ENCODE measurements at regions not wholly inside any gene's neighbourhood (a gene's known extent, or its start where the extent isn't known, plus 50 kb on each side); places are given as distances from the start of the nearest gene placed in this dataset.

DNA sequence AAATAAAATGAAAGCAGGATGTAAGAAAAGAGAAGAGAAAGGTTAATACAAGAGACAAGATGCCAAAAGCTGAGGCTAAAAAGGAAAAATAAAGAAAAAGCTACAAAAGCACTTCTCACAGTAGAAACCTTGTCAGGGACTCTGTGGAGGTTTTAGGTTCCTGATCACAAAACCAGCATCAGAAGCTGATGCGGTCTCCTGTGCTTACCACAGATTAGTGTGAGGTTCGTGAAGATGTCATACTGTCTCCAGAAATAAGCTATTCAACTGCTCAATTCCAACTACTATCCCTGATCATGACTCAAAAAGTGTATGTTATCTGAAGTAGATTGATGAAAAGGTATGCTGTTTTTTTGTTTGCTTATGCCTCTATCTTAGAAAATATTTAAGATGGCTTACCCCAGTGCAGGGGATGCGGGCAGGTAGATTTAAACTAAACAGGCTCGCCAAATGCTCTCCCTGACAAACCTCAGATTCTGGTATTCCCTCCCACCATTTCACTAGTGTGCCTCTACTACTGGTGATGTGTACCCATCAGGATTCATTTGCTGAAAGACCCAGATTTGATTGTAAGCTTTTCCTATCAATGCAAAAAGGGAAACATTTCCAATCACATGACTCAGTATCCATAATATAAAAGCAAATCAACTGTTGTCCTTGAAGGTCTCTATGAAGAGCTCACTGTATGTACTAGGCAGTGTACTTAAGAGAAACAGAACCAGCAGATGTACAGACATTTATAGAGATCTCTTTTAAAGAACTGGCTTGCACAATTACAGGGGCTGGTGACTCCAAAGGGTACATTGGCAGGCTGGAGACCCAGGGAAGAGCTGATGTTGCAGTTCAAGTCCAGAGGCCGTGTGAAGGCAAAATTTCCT, 169.5 kb upstream of the FOXN3 start:
- H2AFZ ChIP-seq (ENCODE audit: control insufficient read depth, low read depth, low read length), result no peak overlapping the region
- DNase-seq (ENCODE audit: low read depth, low spot score) (no peak), FAIRE-seq (no peak), ATAC-seq (no peak)
- ChIA-PET SMC1A (ENCODE audit: uncharacterized antibody, unreplicated experiment) (interaction anchor here (0.7 to 1.1 kb wide), 2 partner anchors 157 to 325 kb away, joined by 3 read pairs; no protein-coding TSS in a partner anchor), RAD21 (ENCODE audit: unreplicated experiment) (no interaction called here), POLR2A (no interaction called here), CTCF (interaction anchor here (0.7 kb wide), 1 partner anchor 11 kb away, joined by 3 read pairs; no protein-coding TSS in a partner anchor)
- no peaks in the 10 kb centered on the region for H3K27me3 ChIP-seq (replicated peaks in 1 of 2; ENCODE audit: control insufficient read depth in 2 of 2, insufficient read depth in 2 of 2, low read length in 1 of 2)
- H3K9me3 ChIP-seq (replicated peaks; ENCODE audit: control insufficient read depth, insufficient read depth, low read length), result no peaks in the 10 kb centered on the region; the same call in 2 of the 3 replicates
- no peak overlapping the region for H3K27ac ChIP-seq (ENCODE audit: control insufficient read depth, insufficient read depth)
- no peak overlapping the region for H3K9ac ChIP-seq (ENCODE audit: control insufficient read depth, insufficient read depth, low read length)
- no peak overlapping the region for H3K4me2 ChIP-seq (ENCODE audit: control insufficient read depth, insufficient read depth)
- no TSS peak for BruUV-seq (replicated peaks)
- in situ Hi-C loops (cut with MboI), result no loop called here
- H3K4me1 ChIP-seq (ENCODE audit: control insufficient read depth, insufficient read depth, low read length), result peaks cover 12% of the 10 kb centered on the region
- WGBS (ENCODE audit: insufficient coverage, insufficient replicate concordance, low lambda C conversion rate, missing lambda C conversion rate), result 95% methylated on average over 5 of the region's 5 CpGs
- no peaks in the 10 kb centered on the region for H3K79me2 ChIP-seq (ENCODE audit: control insufficient read depth, insufficient read depth, low read length)
- H3K4me3 ChIP-seq, result no peak overlapping the region
- intact Hi-C loops (cut with micrococcal nuclease; ENCODE audit: unreplicated experiment), result no loop called here
- H4K20me1 ChIP-seq (ENCODE audit: control insufficient read depth, insufficient read depth), result no peaks in the 10 kb centered on the region
- H3K36me3 ChIP-seq (ENCODE audit: control insufficient read depth in 2 of 2, insufficient read depth in 2 of 2, low read length in 1 of 2), result no peaks in the 10 kb centered on the region
- TF ChIP-seq CHD1 (IDR thresholded peaks at IDR 0.05; ENCODE audit: low read depth, low read length) (no peak), SMAD1 (IDR thresholded peaks at IDR 0.05; ENCODE audit: low read depth, partially characterized antibody) (no peak), SP1 (IDR thresholded peaks at IDR 0.05; ENCODE audit: low read depth, low read length) (no peak), EGR1 (IDR thresholded peaks at IDR 0.05; ENCODE audit: borderline replicate concordance in 1 of 2, low read depth in 2 of 2, low read length in 2 of 2) (no peak), NRF1 (conservative IDR thresholded peaks at IDR 0.05; ENCODE audit: low read depth, low read length) (no peak), FOXK2 (IDR thresholded peaks at IDR 0.05) (no peak), NBN (IDR thresholded peaks at IDR 0.05) (no peak), ESRRA (IDR thresholded peaks at IDR 0.05; ENCODE audit: low read length) (no peak), NR2C1 (IDR thresholded peaks at IDR 0.05) (no peak), EP300 (IDR thresholded peaks at IDR 0.05; ENCODE audit: borderline replicate concordance in 1 of 2, control insufficient read depth in 1 of 2, low read depth in 2 of 2, low read length in 2 of 2) (no peak), MYC (IDR thresholded peaks at IDR 0.05; ENCODE audit: insufficient read depth, insufficient read length, insufficient replicate concordance, low read length, severe bottlenecking) (no peak)
- TF ChIP-seq, protein P1, sequence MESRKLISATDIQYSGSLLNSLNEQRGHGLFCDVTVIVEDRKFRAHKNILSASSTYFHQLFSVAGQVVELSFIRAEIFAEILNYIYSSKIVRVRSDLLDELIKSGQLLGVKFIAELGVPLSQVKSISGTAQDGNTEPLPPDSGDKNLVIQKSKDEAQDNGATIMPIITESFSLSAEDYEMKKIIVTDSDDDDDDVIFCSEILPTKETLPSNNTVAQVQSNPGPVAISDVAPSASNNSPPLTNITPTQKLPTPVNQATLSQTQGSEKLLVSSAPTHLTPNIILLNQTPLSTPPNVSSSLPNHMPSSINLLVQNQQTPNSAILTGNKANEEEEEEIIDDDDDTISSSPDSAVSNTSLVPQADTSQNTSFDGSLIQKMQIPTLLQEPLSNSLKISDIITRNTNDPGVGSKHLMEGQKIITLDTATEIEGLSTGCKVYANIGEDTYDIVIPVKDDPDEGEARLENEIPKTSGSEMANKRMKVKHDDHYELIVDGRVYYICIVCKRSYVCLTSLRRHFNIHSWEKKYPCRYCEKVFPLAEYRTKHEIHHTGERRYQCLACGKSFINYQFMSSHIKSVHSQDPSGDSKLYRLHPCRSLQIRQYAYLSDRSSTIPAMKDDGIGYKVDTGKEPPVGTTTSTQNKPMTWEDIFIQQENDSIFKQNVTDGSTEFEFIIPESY (IDR thresholded peaks at IDR 0.05), result no peak
- TF ChIP-seq, protein P2, sequence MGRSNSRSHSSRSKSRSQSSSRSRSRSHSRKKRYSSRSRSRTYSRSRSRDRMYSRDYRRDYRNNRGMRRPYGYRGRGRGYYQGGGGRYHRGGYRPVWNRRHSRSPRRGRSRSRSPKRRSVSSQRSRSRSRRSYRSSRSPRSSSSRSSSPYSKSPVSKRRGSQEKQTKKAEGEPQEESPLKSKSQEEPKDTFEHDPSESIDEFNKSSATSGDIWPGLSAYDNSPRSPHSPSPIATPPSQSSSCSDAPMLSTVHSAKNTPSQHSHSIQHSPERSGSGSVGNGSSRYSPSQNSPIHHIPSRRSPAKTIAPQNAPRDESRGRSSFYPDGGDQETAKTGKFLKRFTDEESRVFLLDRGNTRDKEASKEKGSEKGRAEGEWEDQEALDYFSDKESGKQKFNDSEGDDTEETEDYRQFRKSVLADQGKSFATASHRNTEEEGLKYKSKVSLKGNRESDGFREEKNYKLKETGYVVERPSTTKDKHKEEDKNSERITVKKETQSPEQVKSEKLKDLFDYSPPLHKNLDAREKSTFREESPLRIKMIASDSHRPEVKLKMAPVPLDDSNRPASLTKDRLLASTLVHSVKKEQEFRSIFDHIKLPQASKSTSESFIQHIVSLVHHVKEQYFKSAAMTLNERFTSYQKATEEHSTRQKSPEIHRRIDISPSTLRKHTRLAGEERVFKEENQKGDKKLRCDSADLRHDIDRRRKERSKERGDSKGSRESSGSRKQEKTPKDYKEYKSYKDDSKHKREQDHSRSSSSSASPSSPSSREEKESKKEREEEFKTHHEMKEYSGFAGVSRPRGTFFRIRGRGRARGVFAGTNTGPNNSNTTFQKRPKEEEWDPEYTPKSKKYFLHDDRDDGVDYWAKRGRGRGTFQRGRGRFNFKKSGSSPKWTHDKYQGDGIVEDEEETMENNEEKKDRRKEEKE (IDR thresholded peaks at IDR 0.05), result no peak
- TF ChIP-seq, protein P3, sequence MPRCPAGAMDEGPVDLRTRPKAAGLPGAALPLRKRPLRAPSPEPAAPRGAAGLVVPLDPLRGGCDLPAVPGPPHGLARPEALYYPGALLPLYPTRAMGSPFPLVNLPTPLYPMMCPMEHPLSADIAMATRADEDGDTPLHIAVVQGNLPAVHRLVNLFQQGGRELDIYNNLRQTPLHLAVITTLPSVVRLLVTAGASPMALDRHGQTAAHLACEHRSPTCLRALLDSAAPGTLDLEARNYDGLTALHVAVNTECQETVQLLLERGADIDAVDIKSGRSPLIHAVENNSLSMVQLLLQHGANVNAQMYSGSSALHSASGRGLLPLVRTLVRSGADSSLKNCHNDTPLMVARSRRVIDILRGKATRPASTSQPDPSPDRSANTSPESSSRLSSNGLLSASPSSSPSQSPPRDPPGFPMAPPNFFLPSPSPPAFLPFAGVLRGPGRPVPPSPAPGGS (IDR thresholded peaks at IDR 0.05; ENCODE audit: borderline replicate concordance, insufficient read depth, low read depth, low read length, poor library complexity, severe bottlenecking), result no peak
- TF ChIP-seq, protein P4, sequence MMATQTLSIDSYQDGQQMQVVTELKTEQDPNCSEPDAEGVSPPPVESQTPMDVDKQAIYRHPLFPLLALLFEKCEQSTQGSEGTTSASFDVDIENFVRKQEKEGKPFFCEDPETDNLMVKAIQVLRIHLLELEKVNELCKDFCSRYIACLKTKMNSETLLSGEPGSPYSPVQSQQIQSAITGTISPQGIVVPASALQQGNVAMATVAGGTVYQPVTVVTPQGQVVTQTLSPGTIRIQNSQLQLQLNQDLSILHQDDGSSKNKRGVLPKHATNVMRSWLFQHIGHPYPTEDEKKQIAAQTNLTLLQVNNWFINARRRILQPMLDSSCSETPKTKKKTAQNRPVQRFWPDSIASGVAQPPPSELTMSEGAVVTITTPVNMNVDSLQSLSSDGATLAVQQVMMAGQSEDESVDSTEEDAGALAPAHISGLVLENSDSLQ (IDR thresholded peaks at IDR 0.05), result no peak

All from GM12878 (cell line).